ENCODE measurements at regions not wholly inside any gene's neighbourhood (a gene's known extent, or its start where the extent isn't known, plus 50 kb on each side); places are given as distances from the start of the nearest gene placed in this dataset.

DNA sequence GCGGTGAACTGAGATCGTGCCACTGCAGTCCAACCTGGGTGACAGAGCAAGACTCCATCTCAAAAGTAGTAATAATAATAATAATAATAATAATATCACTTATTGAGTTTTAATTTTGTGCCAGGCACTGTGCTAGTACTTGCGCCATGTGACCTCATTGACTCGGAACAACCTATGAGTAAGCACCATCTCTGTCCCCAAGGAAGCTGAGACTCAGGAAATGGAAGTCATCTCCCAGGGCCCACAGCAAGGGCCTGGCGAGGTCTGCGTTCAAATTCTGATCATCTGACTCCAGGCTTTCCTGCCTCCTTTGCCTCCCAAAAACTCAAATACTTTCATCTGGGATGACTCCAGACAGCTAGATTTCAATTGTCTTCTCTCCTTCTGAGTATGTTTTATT, 162.9 kb downstream of the SEC14L1 start:
- Histone ChIP-seq H3K36me3 (ENCODE audit: control insufficient read depth, insufficient read depth, low read length) (no peaks in the 10 kb centered on the region), H3K27ac (ENCODE audit: extremely low read depth, low read depth, low read length) (no peak overlapping the region), H3K9ac (ENCODE audit: insufficient read depth in 1 of 2, low read depth in 2 of 2, low read length in 2 of 2) (no peak overlapping the region), H4K20me1 (replicated peaks; ENCODE audit: control insufficient read depth, insufficient read depth, low read length) (peaks cover 4% of the 10 kb centered on the region; the same call in 1 of the 2 replicates), H3K9me3 (replicated peaks; ENCODE audit: control insufficient read depth, insufficient read depth, low read depth, low read length) (no peaks in the 10 kb centered on the region), H3K27me3 (ENCODE audit: control insufficient read depth in 2 of 2, insufficient read depth in 2 of 2, low read length in 2 of 2) (peaks cover 9 to 47% of the 10 kb centered on the region in 2 experiments; a peak in 4 of 5 replicates), H3K79me2 (ENCODE audit: control insufficient read depth, insufficient read depth, low read length) (no peaks in the 10 kb centered on the region), H2AFZ (ENCODE audit: low read depth, low read length) (no peak overlapping the region), H3K9me1 (ENCODE audit: control insufficient read depth, insufficient read depth, low read length) (peaks cover 2% of the 10 kb centered on the region), H3K4me3 (no peak overlapping the region), H3K4me1 (replicated peaks in 1 of 2; ENCODE audit: control insufficient read depth in 2 of 2, insufficient read depth in 2 of 2, low read length in 2 of 2) (peaks cover 0 to 16% of the 10 kb centered on the region in 2 experiments; a peak in 2 of 5 replicates), H3K4me2 (ENCODE audit: insufficient read depth, low read length) (no peak overlapping the region)
- TF ChIP-seq ZBTB8A (IDR thresholded peaks at IDR 0.05; ENCODE audit: partially characterized antibody) (no peak), MXI1 (IDR thresholded peaks at IDR 0.05; ENCODE audit: low read depth, low read length) (no peak), EZH2 (IDR thresholded peaks at IDR 0.05; ENCODE audit: borderline replicate concordance, low read depth, low read length) (no peak), ZNF212 (CRISPR knock-in tag; IDR thresholded peaks at IDR 0.05) (no peak), BMI1 (IDR thresholded peaks at IDR 0.05; ENCODE audit: low read length) (no peak), GTF2B (IDR thresholded peaks at IDR 0.05; ENCODE audit: extremely low read depth, insufficient read length) (no peak), ZNF217 (CRISPR knock-in tag; IDR thresholded peaks at IDR 0.05) (no peak), SNRNP70 (optimal IDR thresholded peaks at IDR 0.05; ENCODE audit: low read depth, low read length) (no peak), NCOA6 (IDR thresholded peaks at IDR 0.05) (no peak)
- TF ChIP-seq, protein P1, sequence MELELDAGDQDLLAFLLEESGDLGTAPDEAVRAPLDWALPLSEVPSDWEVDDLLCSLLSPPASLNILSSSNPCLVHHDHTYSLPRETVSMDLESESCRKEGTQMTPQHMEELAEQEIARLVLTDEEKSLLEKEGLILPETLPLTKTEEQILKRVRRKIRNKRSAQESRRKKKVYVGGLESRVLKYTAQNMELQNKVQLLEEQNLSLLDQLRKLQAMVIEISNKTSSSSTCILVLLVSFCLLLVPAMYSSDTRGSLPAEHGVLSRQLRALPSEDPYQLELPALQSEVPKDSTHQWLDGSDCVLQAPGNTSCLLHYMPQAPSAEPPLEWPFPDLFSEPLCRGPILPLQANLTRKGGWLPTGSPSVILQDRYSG (tag; conservative IDR thresholded peaks at IDR 0.05; ENCODE audit: low read depth), result no peak
- in situ Hi-C loops (cut with MboI), result no loop called here
- BruUV-seq (replicated peaks), result no TSS peak
- no peak for FAIRE-seq
- POLR2A ChIA-PET, result interaction anchor here (1.1 kb wide), 1 partner anchor 10 kb away, joined by 3 read pairs; no protein-coding TSS in a partner anchor
- CTCF ChIA-PET (ENCODE audit: low intra/inter-chr PET ratio), result no interaction called here
- 57% methylated on average over 6 of the region's 6 CpGs for WGBS (ENCODE audit: insufficient coverage, low coverage, missing lambda C conversion rate)
- no peak for DNase-seq (ENCODE audit: extremely low read depth in 1 of 4, low spot score in 3 of 4)
- ATAC-seq, result no peak
- intact Hi-C loops (cut with micrococcal nuclease), result no loop called here
